ENCODE measurements at regions not wholly inside any gene's neighbourhood (a gene's known extent, or its start where the extent isn't known, plus 50 kb on each side); places are given as distances from the start of the nearest gene placed in this dataset.
"Not testable (repeated sequence)": the region's sequence is repeated elsewhere in the genome, so short reads cannot be mapped to it uniquely, and the experiment has no call there.

GRCh38 chr20:33929917-33930316 is 63.8 kb upstream of the RALY start:
- H3K27ac ChIP-seq: no peak overlapping the region
- no peak overlapping the region for H3K4me3 ChIP-seq
- H3K36me3 ChIP-seq: no peaks in the 10 kb centered on the region
- TF ChIP-seq CTCF (IDR thresholded peaks at IDR 0.05): no peak
- no peaks in the 10 kb centered on the region for H3K9me3 ChIP-seq
- H3K27me3 ChIP-seq: no peaks in the 10 kb centered on the region
- no peaks in the 10 kb centered on the region for H3K4me1 ChIP-seq
- no peak for DNase-seq (ENCODE audit: low spot score)

- Histone ChIP-seq H3K4me1 (no peaks in the 10 kb centered on the region), H3K27me3 (no peaks in the 10 kb centered on the region), H3K36me3 (no peaks in the 10 kb centered on the region), H3K27ac (no peak overlapping the region), H3K4me3 (no peak overlapping the region), H3K9me3 (no peaks in the 10 kb centered on the region)
- peak; percentile 28 to 67 for TF ChIP-seq CTCF (IDR thresholded peaks at IDR 0.05)
- DNase-seq (ENCODE audit: low spot score): peak; percentile 68
These were observed 60.2 kb upstream of the RALY start for GRCh38 chr20:33933469-33933909.

- Histone ChIP-seq H3K4me1 (no peaks in the 10 kb centered on the region), H3K27me3 (no peaks in the 10 kb centered on the region), H3K36me3 (no peaks in the 10 kb centered on the region), H3K4me3 (no peak overlapping the region), H3K9me3 (no peaks in the 10 kb centered on the region), H3K27ac (no peak overlapping the region)
- no peak for TF ChIP-seq CTCF (IDR thresholded peaks at IDR 0.05)
- DNase-seq (ENCODE audit: low spot score): no peak
These were observed 57.1 kb upstream of the RALY start for GRCh38 chr20:33936656-33937055.

- H3K36me3 ChIP-seq, H3K27me3 ChIP-seq, H3K9me3 ChIP-seq, H3K27ac ChIP-seq, H3K4me3 ChIP-seq, H3K4me1 ChIP-seq: not testable (repeated sequence)
- peak; percentile 61 for DNase-seq (ENCODE audit: low spot score)
These were observed 54.7 kb upstream of the RALY start for GRCh38 chr20:33939031-33939430.

GRCh38 chr20:33940666-33941065 is 53.0 kb upstream of the RALY start:
- H3K4me1 ChIP-seq: no peaks in the 10 kb centered on the region
- H3K36me3 ChIP-seq: no peaks in the 10 kb centered on the region
- no peaks in the 10 kb centered on the region for H3K27me3 ChIP-seq
- DNase-seq (ENCODE audit: low spot score): no peak
- no peak overlapping the region for H3K4me3 ChIP-seq
- no peaks in the 10 kb centered on the region for H3K9me3 ChIP-seq
- no peak for TF ChIP-seq CTCF (IDR thresholded peaks at IDR 0.05)
- H3K27ac ChIP-seq: no peak overlapping the region
